ENCODE measurements at regions not wholly inside any gene's neighbourhood (a gene's known extent, or its start where the extent isn't known, plus 50 kb on each side); places are given as distances from the start of the nearest gene placed in this dataset.

GRCh38 chr2:14364471-14364870, 268.0 kb upstream of the LRATD1 start:
- intact Hi-C loops (cut with micrococcal nuclease), result no loop called here

- intact Hi-C loops (cut with micrococcal nuclease), result no loop called here
These were observed 247.5 kb upstream of the LRATD1 start for GRCh38 chr2:14385043-14385442.

- intact Hi-C loops (cut with micrococcal nuclease), result no loop called here
These were observed 245.2 kb upstream of the LRATD1 start for GRCh38 chr2:14387332-14387731.

GRCh38 chr2:14388724-14389123, 243.8 kb upstream of the LRATD1 start:
- intact Hi-C loops (cut with micrococcal nuclease), result no loop called here

- intact Hi-C loops (cut with micrococcal nuclease), result no loop called here
These were observed 235.9 kb upstream of the LRATD1 start for GRCh38 chr2:14396533-14397083.

GRCh38 chr2:14398641-14399040, 233.9 kb upstream of the LRATD1 start:
- intact Hi-C loops (cut with micrococcal nuclease), result no loop called here

GRCh38 chr2:14401873-14402272, 230.6 kb upstream of the LRATD1 start:
- intact Hi-C loops (cut with micrococcal nuclease), result no loop called here

- intact Hi-C loops (cut with micrococcal nuclease), result no loop called here
These were observed 223.8 kb upstream of the LRATD1 start for GRCh38 chr2:14408695-14409094.

- intact Hi-C loops (cut with micrococcal nuclease), result no loop called here
These were observed 215.0 kb upstream of the LRATD1 start for GRCh38 chr2:14417551-14417950.

- intact Hi-C loops (cut with micrococcal nuclease), result no loop called here
These were observed 214.4 kb upstream of the LRATD1 start for GRCh38 chr2:14418115-14418514.

- intact Hi-C loops (cut with micrococcal nuclease), result no loop called here
These were observed 211.7 kb upstream of the LRATD1 start for GRCh38 chr2:14420851-14421250.

- intact Hi-C loops (cut with micrococcal nuclease), result no loop called here
These were observed 210.1 kb upstream of the LRATD1 start for GRCh38 chr2:14422426-14422825.

GRCh38 chr2:14423145-14423906, 209.2 kb upstream of the LRATD1 start:
- intact Hi-C loops (cut with micrococcal nuclease), result no loop called here

GRCh38 chr2:14424478-14425390, 207.8 kb upstream of the LRATD1 start:
- intact Hi-C loops (cut with micrococcal nuclease), result no loop called here

GRCh38 chr2:14425869-14426268, 206.6 kb upstream of the LRATD1 start:
- intact Hi-C loops (cut with micrococcal nuclease), result no loop called here

- intact Hi-C loops (cut with micrococcal nuclease), result no loop called here
These were observed 204.5 kb upstream of the LRATD1 start for GRCh38 chr2:14428056-14428455.

GRCh38 chr2:14433946-14434495, 198.5 kb upstream of the LRATD1 start:
- intact Hi-C loops (cut with micrococcal nuclease), result no loop called here

GRCh38 chr2:14445670-14446069, 186.8 kb upstream of the LRATD1 start:
- intact Hi-C loops (cut with micrococcal nuclease), result no loop called here

GRCh38 chr2:14448340-14448739, 184.2 kb upstream of the LRATD1 start:
- intact Hi-C loops (cut with micrococcal nuclease), result no loop called here

GRCh38 chr2:14451312-14451711, 181.2 kb upstream of the LRATD1 start:
- intact Hi-C loops (cut with micrococcal nuclease), result no loop called here

- intact Hi-C loops (cut with micrococcal nuclease), result no loop called here
These were observed 178.3 kb upstream of the LRATD1 start for GRCh38 chr2:14454202-14454601.

- intact Hi-C loops (cut with micrococcal nuclease), result no loop called here
These were observed 172.7 kb upstream of the LRATD1 start for GRCh38 chr2:14459786-14460325.
